A673 (cell line): ENCODE measurements at regions not wholly inside any gene's neighbourhood (a gene's known extent, or its start where the extent isn't known, plus 50 kb on each side); places are given as distances from the start of the nearest gene placed in this dataset.

Experiments
- CTCF ChIP-seq: fragments of 300-800, 200-600 bp; sonication (generic); conservative IDR thresholded peaks from 2 replicates; pipeline ENCODE4 v1.5.1; 2017; ENCODE audit warnings: low read depth, mild to moderate bottlenecking, antibody characterized with exemption, low read length, moderate library complexity, mixed read lengths
- EZH2 ChIP-seq: fragments of 200-600 bp; sonication (generic); IDR thresholded peaks from 2 replicates; pipeline ENCODE4 v1.6.1; 2017; ENCODE audit warnings: borderline replicate concordance, low read depth, mild to moderate bottlenecking, mixed read lengths, antibody characterized with exemption, low read length; ENCODE audit not compliant: poor library complexity, severe bottlenecking

GRCh38 chr9:17958363-17958762 lies 379.5 kb downstream of the SH3GL2 start:
- TF ChIP-seq CTCF (no peak), EZH2 (no peak)
